NCI-H187 treated with DMSO at 0.1 percent for 48 hours (cell line): ENCODE measurements at regions not wholly inside any gene's neighbourhood (a gene's known extent, or its start where the extent isn't known, plus 50 kb on each side); places are given as distances from the start of the nearest gene placed in this dataset.
"Not testable (repeated sequence)": the region's sequence is repeated elsewhere in the genome, so short reads cannot be mapped to it uniquely, and the experiment has no call there.

ENCODE experiments used
- DNase-seq: peaks from one replicate; lab custom pipeline; 2025; lab: John Stamatoyannopoulos, UW

DNA sequence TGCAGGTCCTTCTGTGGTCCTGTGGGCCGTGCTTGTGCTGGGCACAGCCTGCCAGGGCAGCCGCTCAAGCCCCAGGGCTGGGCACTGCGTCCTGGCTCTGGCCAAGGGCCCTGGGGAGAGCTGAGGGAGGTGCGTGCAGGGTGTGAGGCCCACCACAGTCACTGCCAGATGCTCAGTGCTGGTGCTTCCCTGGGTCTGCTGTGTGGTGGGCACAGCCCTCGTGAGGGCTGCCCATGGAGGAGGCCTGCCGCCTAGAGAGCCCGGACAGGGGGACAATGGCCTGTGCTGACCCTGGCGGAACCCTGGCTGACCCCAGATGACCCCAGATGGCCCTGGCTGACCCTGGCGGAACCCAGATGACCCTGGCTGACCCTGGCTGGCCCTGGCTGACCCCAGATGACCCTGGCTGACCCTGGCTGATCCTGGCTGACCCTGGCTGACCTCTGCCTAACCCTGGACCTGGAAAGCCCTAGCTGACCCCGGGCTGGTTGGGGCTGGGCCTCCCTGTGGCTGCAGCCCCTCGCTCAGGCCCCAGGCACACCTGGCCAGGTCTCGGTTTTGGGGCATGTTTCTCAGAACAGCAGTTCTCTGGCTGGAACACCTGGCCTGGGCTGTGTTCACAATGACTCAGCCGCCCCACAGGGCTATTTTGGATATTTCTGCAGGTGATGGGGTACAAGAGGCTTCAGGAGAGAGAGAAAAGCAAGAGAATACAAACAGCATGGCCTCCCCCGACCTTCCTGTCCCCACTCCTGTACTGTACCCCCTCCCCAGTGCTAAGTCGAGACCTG lies 55.4 kb downstream of the TMEM121 start:
- DNase-seq: no peak

GRCh38 chr14:105582639-105583038 lies 56.3 kb downstream of the TMEM121 start:
- no peak for DNase-seq

- DNase-seq: not testable (repeated sequence)
Measured at GRCh38 chr14:105583914-105584313, 57.5 kb downstream of the TMEM121 start.

- not testable (repeated sequence) for DNase-seq
Measured at GRCh38 chr14:105585290-105585689, 58.9 kb downstream of the TMEM121 start.

GRCh38 chr14:105585722-105586121 lies 59.3 kb downstream of the TMEM121 start:
- DNase-seq: not testable (repeated sequence)

DNA sequence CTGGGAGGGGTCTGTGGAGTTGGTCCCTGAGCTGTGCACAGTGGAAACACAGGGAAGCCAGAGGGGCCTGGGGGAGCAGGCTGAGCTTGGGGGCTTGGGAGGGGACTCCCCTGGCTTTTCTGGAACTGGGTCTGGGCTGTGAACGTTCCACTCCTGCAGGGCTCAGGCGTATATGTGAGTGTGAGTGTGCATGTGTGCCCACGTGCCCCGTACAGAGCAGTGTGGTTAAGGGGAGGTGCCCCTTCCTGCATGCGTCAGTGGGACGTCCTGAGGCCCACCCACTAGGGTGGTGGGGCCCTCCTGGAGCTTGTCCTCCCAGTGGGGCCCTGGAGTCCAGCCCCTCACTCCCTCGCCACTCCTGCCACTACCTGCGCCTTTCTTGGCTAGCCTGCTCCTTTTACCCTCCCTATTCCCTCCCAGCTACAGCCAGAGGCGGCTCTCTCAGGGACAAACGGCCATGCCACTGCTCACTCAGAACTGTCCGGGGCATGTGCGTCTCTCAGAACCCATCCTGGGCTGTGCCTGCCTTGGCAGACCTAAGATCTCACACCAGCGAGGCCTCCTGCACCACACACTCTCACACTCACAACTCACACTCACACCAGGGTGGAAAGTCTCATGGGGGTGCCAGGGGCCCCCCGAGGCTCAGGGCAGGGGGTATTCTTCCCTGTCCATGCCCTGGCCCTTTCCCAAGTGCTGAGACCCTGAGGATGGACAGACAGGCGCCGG lies 59.9 kb downstream of the TMEM121 start:
- not testable (repeated sequence) for DNase-seq

DNA sequence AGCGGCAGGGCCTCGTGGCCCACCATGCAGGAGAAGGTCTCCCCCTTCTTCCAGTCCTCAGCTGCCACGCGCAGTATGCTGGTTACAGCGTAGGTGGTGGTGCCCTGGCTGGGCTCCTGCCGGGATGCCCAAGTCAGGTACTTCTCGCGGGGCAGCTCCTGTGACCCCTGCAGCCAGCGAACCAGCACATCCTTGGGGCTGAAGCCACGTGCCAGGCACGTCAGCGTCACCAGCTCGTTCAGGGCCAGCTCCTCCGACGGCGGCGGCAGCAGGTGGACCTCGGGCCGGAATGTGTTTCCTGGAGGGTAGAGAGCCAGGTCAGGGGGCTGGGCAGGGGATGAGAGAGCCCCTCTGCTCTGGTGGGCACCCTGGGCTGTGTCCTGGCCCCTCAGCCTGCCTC lies 60.7 kb downstream of the TMEM121 start:
- DNase-seq: not testable (repeated sequence)

- DNase-seq: not testable (repeated sequence)
Measured at GRCh38 chr14:105587482-105588235, 61.3 kb downstream of the TMEM121 start.

DNA sequence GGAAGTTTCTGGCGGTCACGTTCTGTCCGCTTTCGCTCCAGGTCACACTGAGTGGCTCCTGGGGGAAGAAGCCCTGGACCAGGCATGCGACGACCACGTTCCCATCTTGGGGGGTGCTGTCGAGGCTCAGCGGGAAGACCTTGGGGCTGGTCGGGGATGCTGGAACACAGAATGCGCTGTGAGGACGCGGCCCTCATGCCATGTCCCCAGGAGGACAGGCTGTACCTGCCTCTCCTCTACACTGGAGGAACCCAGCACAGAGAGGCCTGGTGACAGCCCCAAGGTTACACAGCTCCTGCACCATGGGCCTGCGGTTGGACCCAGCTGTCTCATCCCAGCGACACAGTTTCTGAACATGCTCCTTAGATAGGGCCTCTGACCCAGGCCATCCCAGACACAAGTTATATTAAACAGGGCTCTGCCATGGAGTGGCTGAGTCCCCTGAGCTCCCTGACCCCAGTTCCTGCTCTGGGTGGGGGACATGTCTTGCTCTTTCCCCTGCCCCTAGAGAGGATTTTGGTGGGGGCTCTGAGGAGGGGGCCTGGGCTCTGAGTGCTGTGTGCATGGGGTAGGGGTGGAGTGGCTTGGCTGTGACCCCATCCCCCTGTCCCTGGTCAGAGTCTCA lies 62.0 kb downstream of the TMEM121 start:
- no peak for DNase-seq

GRCh38 chr14:105589161-105589925 lies 63.0 kb downstream of the TMEM121 start:
- no peak for DNase-seq

- not testable (repeated sequence) for DNase-seq
Measured at GRCh38 chr14:105589926-105590185, 63.5 kb downstream of the TMEM121 start.

GRCh38 chr14:105591052-105591451 lies 64.7 kb downstream of the TMEM121 start:
- DNase-seq: no peak

DNA sequence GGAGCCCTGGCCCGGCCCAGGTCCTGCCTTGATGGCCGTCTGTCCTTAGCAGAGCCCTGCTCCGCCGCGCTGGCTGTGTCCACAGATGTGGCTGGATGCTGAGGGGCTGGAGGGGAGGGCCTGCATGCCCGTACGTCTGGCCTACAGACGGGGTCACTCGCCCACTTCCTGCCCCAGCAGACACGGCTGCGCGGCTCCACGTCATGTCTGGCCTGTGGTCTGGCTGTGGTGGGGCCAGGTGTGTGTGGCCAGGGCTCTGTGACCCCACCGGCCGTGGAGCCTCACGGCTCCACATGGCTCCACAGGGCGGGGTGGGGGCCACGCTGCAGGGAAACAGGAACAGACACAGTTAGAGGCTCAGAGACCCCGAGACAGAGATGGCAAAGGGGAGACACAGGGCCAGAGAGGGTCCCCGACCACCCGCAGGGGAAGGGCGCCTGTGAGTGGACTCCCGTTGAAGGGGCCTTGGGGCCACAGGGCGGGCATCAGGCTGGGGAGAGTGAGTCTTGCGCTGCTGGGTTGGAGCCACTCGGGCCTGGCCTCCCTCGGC lies 65.5 kb downstream of the TMEM121 start:
- DNase-seq: not testable (repeated sequence)

GRCh38 chr14:105592646-105593045 lies 66.3 kb downstream of the TMEM121 start:
- not testable (repeated sequence) for DNase-seq

DNA sequence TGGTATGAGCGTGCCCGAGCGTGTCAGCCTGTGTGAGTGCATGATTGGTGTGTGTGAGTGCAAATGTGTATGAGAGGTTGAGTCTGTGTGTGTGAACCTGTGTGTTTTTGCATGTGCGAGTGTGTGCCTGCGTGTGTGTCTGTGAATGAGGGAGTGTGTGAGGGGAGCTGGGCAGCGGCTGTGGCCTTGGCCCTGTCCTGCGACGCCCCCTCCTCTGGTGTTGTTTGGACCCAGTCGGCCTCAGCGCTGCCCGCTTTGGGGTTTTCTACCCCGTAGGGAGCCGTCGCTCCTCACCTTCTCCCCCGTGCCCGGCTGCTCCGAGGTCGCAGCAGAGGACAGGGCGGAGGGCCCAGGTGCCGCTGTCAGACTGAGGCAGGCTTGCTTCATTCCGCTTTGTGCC lies 69.0 kb downstream of the TMEM121 start:
- not testable (repeated sequence) for DNase-seq

DNA sequence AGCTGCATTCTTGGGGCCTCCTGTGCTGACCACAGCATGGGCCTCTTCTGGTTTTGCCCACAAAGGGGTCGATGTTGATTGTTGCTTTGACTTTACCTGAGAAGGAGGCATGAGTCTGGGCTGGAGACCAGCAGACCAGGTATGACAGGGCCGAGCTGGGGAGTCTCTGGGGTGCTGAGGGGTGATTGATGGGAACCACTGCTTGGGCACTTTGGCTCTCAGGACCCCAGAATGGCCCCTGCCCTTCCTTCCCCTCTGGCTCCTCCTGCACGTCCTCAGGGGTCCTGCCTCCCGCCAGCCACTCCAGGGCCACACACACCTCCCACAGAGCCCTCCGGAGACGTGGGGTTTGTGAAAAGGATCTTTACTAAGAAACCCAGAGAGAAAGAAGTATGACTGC lies 70.0 kb downstream of the TMEM121 start:
- DNase-seq: not testable (repeated sequence)

DNA sequence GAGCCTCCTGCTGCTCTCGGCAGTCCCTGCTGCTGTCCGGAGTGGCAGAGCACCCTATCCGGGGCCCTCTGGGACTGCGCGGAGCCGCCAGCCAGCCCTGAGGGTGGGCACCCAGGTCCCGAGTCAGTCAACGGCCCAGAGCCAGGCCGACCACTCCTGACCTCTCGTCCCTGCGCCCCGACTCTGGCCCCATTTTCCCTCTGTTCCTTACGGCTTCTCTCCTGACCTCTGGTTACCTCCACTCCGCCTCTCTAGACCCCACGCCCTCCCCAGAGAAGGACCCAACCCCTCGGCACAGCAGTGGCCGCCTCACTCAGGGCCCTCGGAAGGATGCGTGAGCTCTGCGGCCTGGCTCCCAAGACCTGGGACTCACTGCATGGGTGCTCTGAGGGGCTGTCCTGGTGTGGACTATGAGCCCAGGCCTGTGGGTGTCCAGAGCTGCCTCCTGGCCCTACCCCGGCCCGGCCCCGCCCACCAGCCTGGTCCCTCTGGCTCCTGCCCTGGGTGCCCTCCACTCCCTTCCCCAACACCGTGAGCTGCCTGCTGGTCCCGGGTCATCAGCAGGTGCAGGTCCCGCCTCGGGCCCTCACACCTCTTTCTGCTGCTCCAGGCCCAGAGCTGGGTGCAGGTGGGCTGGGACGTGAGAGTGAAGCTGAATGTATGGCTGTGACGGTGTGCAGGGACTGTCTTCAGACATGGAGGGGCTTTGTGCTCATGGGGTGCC lies 71.8 kb downstream of the TMEM121 start:
- DNase-seq: not testable (repeated sequence)

DNA sequence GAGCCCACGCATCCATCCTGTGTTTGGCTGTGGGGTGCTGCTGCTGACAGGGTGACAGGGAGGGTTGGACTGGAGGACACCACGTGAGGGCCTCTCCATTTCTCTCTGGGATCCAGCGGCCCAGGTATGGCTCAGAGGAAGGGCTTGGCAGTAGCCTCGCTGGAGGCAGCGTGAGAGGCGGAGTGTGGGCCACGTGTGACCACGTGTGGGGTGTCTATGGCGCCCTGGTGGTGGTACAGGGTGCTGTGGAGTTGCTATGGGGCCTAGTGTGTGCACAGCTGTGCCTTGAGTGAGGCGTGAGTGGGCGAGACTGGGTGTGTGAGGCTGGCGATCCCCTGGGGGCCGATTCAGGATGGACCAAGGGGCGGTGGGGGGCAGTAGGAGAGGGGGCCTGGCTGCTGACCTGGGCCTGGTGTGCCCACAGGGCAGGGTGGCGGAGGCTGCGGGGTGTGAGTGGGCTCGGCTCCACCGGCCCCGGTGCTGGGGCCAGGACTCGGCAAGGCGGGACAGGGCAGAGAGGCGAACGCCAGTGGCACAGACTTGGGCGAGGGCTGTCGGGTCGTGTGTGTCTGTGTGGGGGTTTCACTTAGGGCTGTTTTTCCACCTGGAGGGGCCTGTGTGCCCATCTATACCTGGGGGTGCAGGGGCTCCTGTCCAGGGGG lies 72.7 kb downstream of the TMEM121 start:
- not testable (repeated sequence) for DNase-seq

DNA sequence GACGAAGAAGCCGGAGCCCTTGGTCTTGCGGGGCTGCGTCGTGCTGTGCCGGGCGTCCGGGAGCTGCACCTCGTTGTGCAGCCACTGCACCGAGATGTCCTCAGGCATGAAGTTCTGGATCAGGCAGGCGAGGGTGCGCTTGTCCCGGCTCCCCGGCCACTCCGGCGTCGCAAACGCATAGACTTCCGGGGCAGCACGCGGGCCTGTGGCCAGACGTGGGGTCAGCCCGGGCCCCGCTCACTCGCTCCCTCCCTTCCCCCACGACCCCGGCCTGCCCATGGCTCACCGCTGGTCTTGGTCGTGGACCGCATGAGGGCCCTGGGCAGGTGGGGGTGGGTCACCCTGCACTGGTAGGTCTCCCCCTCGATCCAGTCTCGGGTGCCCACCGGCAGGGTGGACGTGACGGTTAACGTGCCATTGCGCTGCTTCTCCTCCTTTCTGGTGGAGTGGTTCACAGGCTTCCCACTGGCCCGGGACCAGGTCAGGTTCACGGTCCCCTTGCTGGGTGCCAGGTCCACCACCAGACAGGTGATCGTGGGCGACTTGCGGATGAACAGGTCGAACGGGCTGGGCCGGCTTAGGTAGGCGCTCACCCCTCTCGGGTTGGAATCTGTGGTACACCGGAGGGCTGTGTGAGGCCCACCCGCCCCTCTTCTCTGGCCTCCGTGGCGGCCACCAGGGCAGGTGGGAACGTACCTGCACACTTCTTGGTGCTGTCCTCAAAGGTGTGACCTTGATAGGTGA lies 74.0 kb downstream of the TMEM121 start:
- DNase-seq: not testable (repeated sequence)
